GM12801 (cell line): ENCODE measurements at regions not wholly inside any gene's neighbourhood (a gene's known extent, or its start where the extent isn't known, plus 50 kb on each side); places are given as distances from the start of the nearest gene placed in this dataset.

Experiments
- CTCF ChIP-seq: IDR thresholded peaks from one replicate; pipeline ENCODE4 v1.5.1; 2011; ENCODE audit warnings: control low read depth; ENCODE audit not compliant: insufficient read length; ENCODE audit errors: extremely low read depth

GRCh38 chr6:137678451-137678850, 184.3 kb upstream of the OLIG3 start:
- TF ChIP-seq CTCF, result no peak

- TF ChIP-seq CTCF, result no peak
Observed at GRCh38 chr6:137680705-137681346, 186.2 kb upstream of the TNFAIP3 start.

GRCh38 chr6:137681445-137682009, 185.5 kb upstream of the TNFAIP3 start:
- TF ChIP-seq CTCF, result no peak

GRCh38 chr6:137683916-137684315, 183.1 kb upstream of the TNFAIP3 start:
- no peak for TF ChIP-seq CTCF

- TF ChIP-seq CTCF, result no peak
Observed at GRCh38 chr6:137685798-137686375, 181.2 kb upstream of the TNFAIP3 start.

GRCh38 chr6:137687818-137688217, 179.2 kb upstream of the TNFAIP3 start:
- no peak for TF ChIP-seq CTCF

GRCh38 chr6:137688230-137688971, 178.7 kb upstream of the TNFAIP3 start:
- TF ChIP-seq CTCF, result no peak
